KBM-7 (cell line): ENCODE measurements at regions not wholly inside any gene's neighbourhood (a gene's known extent, or its start where the extent isn't known, plus 50 kb on each side); places are given as distances from the start of the nearest gene placed in this dataset.
A peak's percentile ranks its signal among the peaks of the same experiment; 100 is the strongest.
"Not testable (repeated sequence)": the region's sequence is repeated elsewhere in the genome, so short reads cannot be mapped to it uniquely, and the experiment has no call there.

Experiments used
- DNase-seq: peaks from one replicate; pipeline ENCODE4 v3.0.0-alpha.2; 2015
- in situ Hi-C: fragments of 300-500 bp; cut with MboI; formaldehyde crosslinking; loops from 2 replicates; pipeline ENCODE4 v1.14.3; 2020; ENCODE audit warnings: low sequenced_read_pairs, low pct_unique_long_range_greater_than_20kb, mixed read lengths

- in situ Hi-C loops: no loop called here
- no peak for DNase-seq
These were observed 169.6 kb upstream of the PODXL start for GRCh38 chr7:131726031-131726430.

- in situ Hi-C loops: no loop called here
- no peak for DNase-seq
These were observed 168.4 kb upstream of the PODXL start for GRCh38 chr7:131724776-131725345.

- in situ Hi-C loops: no loop called here
- DNase-seq: no peak
These were observed 167.5 kb upstream of the PODXL start for GRCh38 chr7:131723926-131724325.

- no peak for DNase-seq
- in situ Hi-C loops: no loop called here
These were observed 165.9 kb upstream of the PODXL start for GRCh38 chr7:131722371-131722770.

- DNase-seq: no peak
These were observed 165.2 kb upstream of the PODXL start for GRCh38 chr7:131721660-131722059.

GRCh38 chr7:131720703-131721102 is 164.3 kb upstream of the PODXL start:
- in situ Hi-C loops: no loop called here
- no peak for DNase-seq

More at GRCh38 chr7:131721660-131722059, 165.2 kb upstream of the PODXL start:
- in situ Hi-C loops: no loop called here

GRCh38 chr7:131717181-131717580 is 160.8 kb upstream of the PODXL start:
- in situ Hi-C loops: no loop called here

GRCh38 chr7:131699323-131699722 is 142.9 kb upstream of the PODXL start:
- in situ Hi-C loops: no loop called here
- no peak for DNase-seq

More at GRCh38 chr7:131717181-131717580, 160.8 kb upstream of the PODXL start:
- no peak for DNase-seq

GRCh38 chr7:131692131-131692960 is 135.9 kb upstream of the PODXL start:
- peak; percentile 74 for DNase-seq
- in situ Hi-C loops: no loop called here

GRCh38 chr7:131691454-131692130 is 135.2 kb upstream of the PODXL start:
- in situ Hi-C loops: no loop called here
- DNase-seq: no peak

GRCh38 chr7:131690441-131690840 is 134.0 kb upstream of the PODXL start:
- no peak for DNase-seq
- in situ Hi-C loops: no loop called here

GRCh38 chr7:131689662-131690234 is 133.3 kb upstream of the PODXL start:
- in situ Hi-C loops: no loop called here

GRCh38 chr7:131688738-131689661 is 132.6 kb upstream of the PODXL start:
- in situ Hi-C loops: no loop called here
- DNase-seq: peak; percentile 65

More at GRCh38 chr7:131689662-131690234, 133.3 kb upstream of the PODXL start:
- no peak for DNase-seq

GRCh38 chr7:131687296-131687695 is 130.9 kb upstream of the PODXL start:
- in situ Hi-C loops: no loop called here
- no peak for DNase-seq

- no peak for DNase-seq
- in situ Hi-C loops: no loop called here
These were observed 130.4 kb upstream of the PODXL start for GRCh38 chr7:131686833-131687232.

- DNase-seq: no peak
- in situ Hi-C loops: no loop called here
These were observed 127.2 kb upstream of the PODXL start for GRCh38 chr7:131683536-131684125.

GRCh38 chr7:131681961-131682360 is 125.5 kb upstream of the PODXL start:
- in situ Hi-C loops: no loop called here
- DNase-seq: no peak

- DNase-seq, in situ Hi-C loops: not testable (repeated sequence)
These were observed 122.6 kb upstream of the PODXL start for GRCh38 chr7:131679071-131679470.
